Breast epithelium (tissue), 3 donors: ENCODE measurements at regions not wholly inside any gene's neighbourhood (a gene's known extent, or its start where the extent isn't known, plus 50 kb on each side); places are given as distances from the start of the nearest gene placed in this dataset.

Experiments
- POLR2A ChIP-seq: fragments of 450-650 bp; IDR thresholded peaks from one replicate; pipeline ENCODE4 v1.6.1; 2016; ENCODE audit warnings: antibody characterized with exemption, mild to moderate bottlenecking, moderate library complexity
- POLR2AphosphoS5 ChIP-seq, 3 donors: sonication (generic); formaldehyde crosslinking; IDR thresholded peaks; one replicate each; pipeline ENCODE4 v1.6.1; 2017; ENCODE audit warnings: antibody characterized with exemption in 3 of 3
- TF ChIP-seq, protein P1 (sequence below), 3 donors: fragments of 450-650 bp; IDR thresholded peaks; one replicate each; pipeline ENCODE4 v1.5.1; 2016 to 2017; ENCODE audit warnings: antibody characterized with exemption in 3 of 3, mild to moderate bottlenecking in 3 of 3, moderate library complexity in 3 of 3

DNA sequence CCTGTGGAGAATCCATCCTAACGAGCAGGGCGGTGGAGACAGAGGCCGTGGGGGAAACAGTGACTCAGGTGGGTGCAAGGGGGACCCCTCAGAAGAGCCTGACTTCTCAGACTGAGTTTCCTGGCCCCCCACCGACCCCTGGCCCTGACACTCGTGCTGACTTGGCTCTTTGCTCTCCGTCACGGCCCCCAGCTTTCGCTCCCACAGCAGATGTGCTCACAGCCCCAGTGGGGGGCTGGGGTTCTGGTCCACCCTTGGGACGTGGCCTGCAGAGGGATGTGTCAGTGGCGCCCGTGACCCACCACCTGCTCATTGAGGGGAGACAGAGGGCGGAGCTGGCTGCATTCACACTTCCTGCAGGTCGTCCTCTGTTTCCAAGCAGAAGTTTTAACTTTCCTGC is 62.9 kb upstream of the IRX4 start:
- TF ChIP-seq POLR2A (no peak), POLR2AphosphoS5 (IDR thresholded peaks at IDR 0.05) (no peak)
- TF ChIP-seq, protein P1, sequence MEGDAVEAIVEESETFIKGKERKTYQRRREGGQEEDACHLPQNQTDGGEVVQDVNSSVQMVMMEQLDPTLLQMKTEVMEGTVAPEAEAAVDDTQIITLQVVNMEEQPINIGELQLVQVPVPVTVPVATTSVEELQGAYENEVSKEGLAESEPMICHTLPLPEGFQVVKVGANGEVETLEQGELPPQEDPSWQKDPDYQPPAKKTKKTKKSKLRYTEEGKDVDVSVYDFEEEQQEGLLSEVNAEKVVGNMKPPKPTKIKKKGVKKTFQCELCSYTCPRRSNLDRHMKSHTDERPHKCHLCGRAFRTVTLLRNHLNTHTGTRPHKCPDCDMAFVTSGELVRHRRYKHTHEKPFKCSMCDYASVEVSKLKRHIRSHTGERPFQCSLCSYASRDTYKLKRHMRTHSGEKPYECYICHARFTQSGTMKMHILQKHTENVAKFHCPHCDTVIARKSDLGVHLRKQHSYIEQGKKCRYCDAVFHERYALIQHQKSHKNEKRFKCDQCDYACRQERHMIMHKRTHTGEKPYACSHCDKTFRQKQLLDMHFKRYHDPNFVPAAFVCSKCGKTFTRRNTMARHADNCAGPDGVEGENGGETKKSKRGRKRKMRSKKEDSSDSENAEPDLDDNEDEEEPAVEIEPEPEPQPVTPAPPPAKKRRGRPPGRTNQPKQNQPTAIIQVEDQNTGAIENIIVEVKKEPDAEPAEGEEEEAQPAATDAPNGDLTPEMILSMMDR (IDR thresholded peaks at IDR 0.05) = no peak
